ENCODE measurements at regions not wholly inside any gene's neighbourhood (a gene's known extent, or its start where the extent isn't known, plus 50 kb on each side); places are given as distances from the start of the nearest gene placed in this dataset.
"Not testable (repeated sequence)": the region's sequence is repeated elsewhere in the genome, so short reads cannot be mapped to it uniquely, and the experiment has no call there.

- TF ChIP-seq, protein P1, sequence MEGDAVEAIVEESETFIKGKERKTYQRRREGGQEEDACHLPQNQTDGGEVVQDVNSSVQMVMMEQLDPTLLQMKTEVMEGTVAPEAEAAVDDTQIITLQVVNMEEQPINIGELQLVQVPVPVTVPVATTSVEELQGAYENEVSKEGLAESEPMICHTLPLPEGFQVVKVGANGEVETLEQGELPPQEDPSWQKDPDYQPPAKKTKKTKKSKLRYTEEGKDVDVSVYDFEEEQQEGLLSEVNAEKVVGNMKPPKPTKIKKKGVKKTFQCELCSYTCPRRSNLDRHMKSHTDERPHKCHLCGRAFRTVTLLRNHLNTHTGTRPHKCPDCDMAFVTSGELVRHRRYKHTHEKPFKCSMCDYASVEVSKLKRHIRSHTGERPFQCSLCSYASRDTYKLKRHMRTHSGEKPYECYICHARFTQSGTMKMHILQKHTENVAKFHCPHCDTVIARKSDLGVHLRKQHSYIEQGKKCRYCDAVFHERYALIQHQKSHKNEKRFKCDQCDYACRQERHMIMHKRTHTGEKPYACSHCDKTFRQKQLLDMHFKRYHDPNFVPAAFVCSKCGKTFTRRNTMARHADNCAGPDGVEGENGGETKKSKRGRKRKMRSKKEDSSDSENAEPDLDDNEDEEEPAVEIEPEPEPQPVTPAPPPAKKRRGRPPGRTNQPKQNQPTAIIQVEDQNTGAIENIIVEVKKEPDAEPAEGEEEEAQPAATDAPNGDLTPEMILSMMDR (IDR thresholded peaks at IDR 0.05; ENCODE audit: insufficient read depth, low read length, poor library complexity, severe bottlenecking), result not testable (repeated sequence)
- not testable (repeated sequence) for TF ChIP-seq EZH2phosphoT487 (conservative IDR thresholded peaks at IDR 0.05; ENCODE audit: low read length)
Measured at GRCh38 chr5:1613515-1613914, 89.8 kb upstream of the LPCAT1 start.
